WTC11 (cell line): ENCODE measurements at regions not wholly inside any gene's neighbourhood (a gene's known extent, or its start where the extent isn't known, plus 50 kb on each side); places are given as distances from the start of the nearest gene placed in this dataset.

Source experiments
- ATAC-seq: fragments of 200-7000 bp; cut with Tn5 transposase; 2 replicates; pipeline ENCODE4 v1.10.0; 2021; ENCODE audit warnings: mild to moderate bottlenecking, moderate library complexity
- CTCF ChIA-PET: fragments of 300-600 bp; sonication (Branson Sonifier 250); formaldehyde crosslinking; loops from one replicate; lab custom pipeline; 2021; ENCODE audit warnings: antibody characterized with exemption; lab: Charles Lee
- POLR2A ChIA-PET: fragments of 350-600 bp; sonication (Branson Sonifier 250); formaldehyde crosslinking; loops from one replicate; lab custom pipeline; 2021; ENCODE audit warnings: antibody characterized with exemption; lab: Charles Lee
- DNase-seq: peaks from one replicate; pipeline ENCODE4 v3.0.0; 2021; ENCODE audit warnings: low spot score
- H3K27ac Mint-ChIP-seq: 2 replicates; pipeline ENCODE4 v1.8.0; 2021; ENCODE audit warnings: mixed read lengths
- H3K27me3 Mint-ChIP-seq: 2 replicates; pipeline ENCODE4 v1.8.0; 2021; ENCODE audit warnings: low read depth, mild to moderate bottlenecking, moderate library complexity, mixed read lengths
- H3K36me3 Mint-ChIP-seq: 2 replicates; pipeline ENCODE4 v1.8.0; 2021; ENCODE audit warnings: mixed read lengths
- H3K4me1 Mint-ChIP-seq: 2 replicates; pipeline ENCODE4 v1.8.0; 2022; ENCODE audit warnings: mixed read lengths
- H3K4me3 Mint-ChIP-seq: 2 replicates; pipeline ENCODE4 v1.8.0; 2021; ENCODE audit warnings: mild to moderate bottlenecking, moderate library complexity, mixed read lengths
- H3K9me3 Mint-ChIP-seq: 2 replicates; pipeline ENCODE4 v1.8.0; 2021; ENCODE audit warnings: mixed read lengths
- ATF1 ChIP-seq: sonication (generic); formaldehyde crosslinking; IDR thresholded peaks from 2 replicates; pipeline ENCODE4 v1.8.1; 2023; ENCODE audit warnings: mild to moderate bottlenecking, moderate library complexity, missing genetic modification reagents
- ATF3 ChIP-seq: sonication (generic); formaldehyde crosslinking; conservative IDR thresholded peaks from 2 replicates; pipeline ENCODE4 v1.8.1; 2022; ENCODE audit warnings: mild to moderate bottlenecking, missing genetic modification reagents
- CREM ChIP-seq: sonication (generic); formaldehyde crosslinking; IDR thresholded peaks from 2 replicates; pipeline ENCODE4 v1.8.1; 2022; ENCODE audit warnings: mild to moderate bottlenecking, missing genetic modification reagents, moderate library complexity
- FOXJ3 ChIP-seq: sonication (generic); formaldehyde crosslinking; IDR thresholded peaks from 2 replicates; pipeline ENCODE4 v1.9.0; 2021; ENCODE audit warnings: missing genetic modification reagents, mild to moderate bottlenecking, borderline replicate concordance
- FOXK1 ChIP-seq: sonication (generic); formaldehyde crosslinking; IDR thresholded peaks from 2 replicates; pipeline ENCODE4 v1.8.0; 2022; ENCODE audit warnings: mild to moderate bottlenecking, moderate library complexity, missing genetic modification reagents
- GABPB1 ChIP-seq: sonication (generic); formaldehyde crosslinking; IDR thresholded peaks from 2 replicates; pipeline ENCODE4 v1.8.1; 2023; ENCODE audit warnings: mild to moderate bottlenecking, missing genetic modification reagents
- GRHL2 ChIP-seq: fragments of 250-450 bp; sonication (Bioruptor Pico); IDR thresholded peaks from 2 replicates; pipeline ENCODE4 v1.8.0; 2022; ENCODE audit warnings: mild to moderate bottlenecking, moderate library complexity; ENCODE audit not compliant: insufficient replicate concordance, severe bottlenecking
- MYBL2 ChIP-seq: sonication (generic); formaldehyde crosslinking; IDR thresholded peaks from 2 replicates; pipeline ENCODE4 v1.8.1; 2023; ENCODE audit warnings: mild to moderate bottlenecking, moderate library complexity, missing genetic modification reagents
- NR2C2 ChIP-seq: sonication (generic); formaldehyde crosslinking; IDR thresholded peaks from 2 replicates; pipeline ENCODE4 v1.8.0; 2022; ENCODE audit warnings: mild to moderate bottlenecking, missing genetic modification reagents
- PRRX2 ChIP-seq: fragments of 250-450 bp; sonication (Bioruptor Pico); IDR thresholded peaks from 2 replicates; pipeline ENCODE4 v1.8.0; 2021; ENCODE audit warnings: mild to moderate bottlenecking
- SOX15 ChIP-seq: fragments of 250-450 bp; sonication (Bioruptor Pico); IDR thresholded peaks from 2 replicates; pipeline ENCODE4 v1.9.0; 2021; ENCODE audit warnings: mild to moderate bottlenecking
- TP53 ChIP-seq: sonication (generic); formaldehyde crosslinking; IDR thresholded peaks from 2 replicates; pipeline ENCODE4 v1.8.1; 2023; ENCODE audit warnings: mild to moderate bottlenecking, missing genetic modification reagents
- ZMAT4 ChIP-seq: fragments of 250-450 bp; sonication (Bioruptor Pico); IDR thresholded peaks from 2 replicates; pipeline ENCODE4 v1.9.0; 2021; ENCODE audit warnings: mild to moderate bottlenecking
- ZNF138 ChIP-seq: sonication (generic); formaldehyde crosslinking; conservative IDR thresholded peaks from 2 replicates; pipeline ENCODE4 v1.8.1; 2022; ENCODE audit warnings: mild to moderate bottlenecking, moderate library complexity, missing genetic modification reagents
- ZNF423 ChIP-seq: fragments of 250-450 bp; sonication (Bioruptor Pico); IDR thresholded peaks from 2 replicates; pipeline ENCODE4 v2.1.2; 2022; ENCODE audit warnings: mild to moderate bottlenecking, moderate library complexity
- ZNF425 ChIP-seq: fragments of 250-450 bp; sonication (Bioruptor Pico); conservative IDR thresholded peaks from 2 replicates; pipeline ENCODE4 v1.9.0; 2021; ENCODE audit warnings: mild to moderate bottlenecking
- ZNF532 ChIP-seq: fragments of 250-450 bp; sonication (Bioruptor Pico); IDR thresholded peaks from 2 replicates; pipeline ENCODE4 v1.9.0; 2021; ENCODE audit warnings: mild to moderate bottlenecking, borderline replicate concordance
- TF ChIP-seq, protein P1 (sequence below): fragments of 250-450 bp; sonication (Bioruptor Pico); IDR thresholded peaks from 2 replicates; pipeline ENCODE4 v1.9.0; 2021; ENCODE audit warnings: mild to moderate bottlenecking
- TF ChIP-seq, protein P2 (sequence below): sonication (generic); formaldehyde crosslinking; IDR thresholded peaks from 2 replicates; pipeline ENCODE4 v1.8.1; 2022; ENCODE audit warnings: mild to moderate bottlenecking, moderate library complexity, missing genetic modification reagents
- TF ChIP-seq, protein P3 (sequence below): sonication (generic); formaldehyde crosslinking; IDR thresholded peaks from 2 replicates; pipeline ENCODE4 v1.8.0; 2022; ENCODE audit warnings: mild to moderate bottlenecking, missing genetic modification reagents
- TF ChIP-seq, protein P4 (sequence below): fragments of 250-450 bp; sonication (Bioruptor Pico); IDR thresholded peaks from 2 replicates; pipeline ENCODE4 v2.1.2; 2022; ENCODE audit warnings: mild to moderate bottlenecking, moderate library complexity

- no peak for DNase-seq
- no peak overlapping the region for H3K27ac Mint-ChIP-seq
- H3K9me3 Mint-ChIP-seq = 0 out of 2 replicates have a peak, but pooled peaks cover 8% of the 10 kb centered on the region
- CTCF ChIA-PET = no interaction called here
- TF ChIP-seq, protein P1, sequence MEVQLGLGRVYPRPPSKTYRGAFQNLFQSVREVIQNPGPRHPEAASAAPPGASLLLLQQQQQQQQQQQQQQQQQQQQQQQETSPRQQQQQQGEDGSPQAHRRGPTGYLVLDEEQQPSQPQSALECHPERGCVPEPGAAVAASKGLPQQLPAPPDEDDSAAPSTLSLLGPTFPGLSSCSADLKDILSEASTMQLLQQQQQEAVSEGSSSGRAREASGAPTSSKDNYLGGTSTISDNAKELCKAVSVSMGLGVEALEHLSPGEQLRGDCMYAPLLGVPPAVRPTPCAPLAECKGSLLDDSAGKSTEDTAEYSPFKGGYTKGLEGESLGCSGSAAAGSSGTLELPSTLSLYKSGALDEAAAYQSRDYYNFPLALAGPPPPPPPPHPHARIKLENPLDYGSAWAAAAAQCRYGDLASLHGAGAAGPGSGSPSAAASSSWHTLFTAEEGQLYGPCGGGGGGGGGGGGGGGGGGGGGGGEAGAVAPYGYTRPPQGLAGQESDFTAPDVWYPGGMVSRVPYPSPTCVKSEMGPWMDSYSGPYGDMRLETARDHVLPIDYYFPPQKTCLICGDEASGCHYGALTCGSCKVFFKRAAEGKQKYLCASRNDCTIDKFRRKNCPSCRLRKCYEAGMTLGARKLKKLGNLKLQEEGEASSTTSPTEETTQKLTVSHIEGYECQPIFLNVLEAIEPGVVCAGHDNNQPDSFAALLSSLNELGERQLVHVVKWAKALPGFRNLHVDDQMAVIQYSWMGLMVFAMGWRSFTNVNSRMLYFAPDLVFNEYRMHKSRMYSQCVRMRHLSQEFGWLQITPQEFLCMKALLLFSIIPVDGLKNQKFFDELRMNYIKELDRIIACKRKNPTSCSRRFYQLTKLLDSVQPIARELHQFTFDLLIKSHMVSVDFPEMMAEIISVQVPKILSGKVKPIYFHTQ (CRISPR knock-in tag) = no peak
- no peak for TF ChIP-seq ZNF423
- no peak for TF ChIP-seq ATF1 (CRISPR knock-in tag)
- TF ChIP-seq, protein P2, sequence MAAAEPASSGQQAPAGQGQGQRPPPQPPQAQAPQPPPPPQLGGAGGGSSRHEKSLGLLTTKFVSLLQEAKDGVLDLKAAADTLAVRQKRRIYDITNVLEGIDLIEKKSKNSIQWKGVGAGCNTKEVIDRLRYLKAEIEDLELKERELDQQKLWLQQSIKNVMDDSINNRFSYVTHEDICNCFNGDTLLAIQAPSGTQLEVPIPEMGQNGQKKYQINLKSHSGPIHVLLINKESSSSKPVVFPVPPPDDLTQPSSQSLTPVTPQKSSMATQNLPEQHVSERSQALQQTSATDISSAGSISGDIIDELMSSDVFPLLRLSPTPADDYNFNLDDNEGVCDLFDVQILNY (CRISPR knock-in tag) = no peak
- no peak for TF ChIP-seq TP53 (CRISPR knock-in tag)
- no peak for TF ChIP-seq ZNF425 (CRISPR knock-in tag)
- TF ChIP-seq, protein P3, sequence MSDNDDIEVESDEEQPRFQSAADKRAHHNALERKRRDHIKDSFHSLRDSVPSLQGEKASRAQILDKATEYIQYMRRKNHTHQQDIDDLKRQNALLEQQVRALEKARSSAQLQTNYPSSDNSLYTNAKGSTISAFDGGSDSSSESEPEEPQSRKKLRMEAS (CRISPR knock-in tag) = no peak
- TF ChIP-seq ZMAT4 = no peak
- TF ChIP-seq GRHL2 = no peak
- no peak for TF ChIP-seq ATF3 (CRISPR knock-in tag)
- TF ChIP-seq CREM (CRISPR knock-in tag) = no peak
- no peak for TF ChIP-seq FOXJ3 (CRISPR knock-in tag)
- TF ChIP-seq, protein P4, sequence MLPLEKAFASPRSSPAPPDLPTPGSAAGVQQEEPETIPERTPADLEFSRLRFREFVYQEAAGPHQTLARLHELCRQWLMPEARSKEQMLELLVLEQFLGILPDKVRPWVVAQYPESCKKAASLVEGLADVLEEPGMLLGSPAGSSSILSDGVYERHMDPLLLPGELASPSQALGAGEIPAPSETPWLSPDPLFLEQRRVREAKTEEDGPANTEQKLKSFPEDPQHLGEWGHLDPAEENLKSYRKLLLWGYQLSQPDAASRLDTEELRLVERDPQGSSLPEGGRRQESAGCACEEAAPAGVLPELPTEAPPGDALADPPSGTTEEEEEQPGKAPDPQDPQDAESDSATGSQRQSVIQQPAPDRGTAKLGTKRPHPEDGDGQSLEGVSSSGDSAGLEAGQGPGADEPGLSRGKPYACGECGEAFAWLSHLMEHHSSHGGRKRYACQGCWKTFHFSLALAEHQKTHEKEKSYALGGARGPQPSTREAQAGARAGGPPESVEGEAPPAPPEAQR (CRISPR knock-in tag) = no peak
- TF ChIP-seq NR2C2 (CRISPR knock-in tag) = no peak
- no peak for TF ChIP-seq ZNF138 (CRISPR knock-in tag)
- TF ChIP-seq MYBL2 = no peak
- TF ChIP-seq, all 79 proteins: peak for 0
- no peaks in the 10 kb centered on the region for H3K4me1 Mint-ChIP-seq
- H3K27me3 Mint-ChIP-seq = no peaks in the 10 kb centered on the region
- POLR2A ChIA-PET = no interaction called here
- H3K36me3 Mint-ChIP-seq = no peaks in the 10 kb centered on the region
- no peak overlapping the region for H3K4me3 Mint-ChIP-seq
- ATAC-seq = no peak
These were observed 393.7 kb upstream of the MBL2 start for GRCh38 chr10:53166325-53166724.

DNA sequence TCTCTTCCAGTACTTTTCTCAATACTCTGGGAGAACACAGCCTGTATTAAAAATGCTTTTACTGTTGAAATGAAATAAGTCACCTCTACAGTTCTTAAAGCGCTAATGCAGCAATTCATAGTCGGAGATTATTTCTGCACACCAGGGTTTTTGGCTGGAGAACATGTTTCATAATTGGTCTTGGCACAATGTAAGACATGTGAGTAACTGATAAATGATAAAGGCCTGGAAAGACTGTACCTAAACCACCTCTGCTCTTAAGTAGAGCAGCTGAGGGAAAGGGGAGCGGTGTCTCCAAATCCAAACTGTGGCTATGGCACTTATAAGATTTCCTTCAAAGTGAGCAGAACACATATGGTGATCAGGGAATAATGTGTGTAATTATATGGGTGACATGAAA lies 390.3 kb upstream of the MBL2 start:
- TF ChIP-seq, protein P4 (CRISPR knock-in tag) = no peak
- TF ChIP-seq GABPB1 (CRISPR knock-in tag) (no peak), ZNF532 (no peak), SOX15 (CRISPR knock-in tag) (no peak), FOXK1 (no peak), PRRX2 (CRISPR knock-in tag) (no peak)
- TF ChIP-seq, all 79 proteins: peak for 0
- no peak for DNase-seq
- H3K36me3 Mint-ChIP-seq = no peaks in the 10 kb centered on the region; the same call in 1 of the 2 replicates
- no peak overlapping the region for H3K27ac Mint-ChIP-seq
- H3K4me1 Mint-ChIP-seq = no peaks in the 10 kb centered on the region
- ChIA-PET CTCF (no interaction called here), POLR2A (no interaction called here)
- ATAC-seq = no peak
- no peaks in the 10 kb centered on the region for H3K27me3 Mint-ChIP-seq
- no peak overlapping the region for H3K4me3 Mint-ChIP-seq
- peaks cover 10% of the 10 kb centered on the region for H3K9me3 Mint-ChIP-seq
